GM23338 (cell line): ENCODE measurements at regions not wholly inside any gene's neighbourhood (a gene's known extent, or its start where the extent isn't known, plus 50 kb on each side); places are given as distances from the start of the nearest gene placed in this dataset.

Experiments used
- ATAC-seq: fragments of 200-7000 bp; cut with Tn5 transposase; 3 replicates; pipeline ENCODE4 v1.9.1; 2020
- DNase-seq: peaks from one replicate; pipeline ENCODE4 v3.0.0-alpha.2; 2015; ENCODE audit warnings: low spot score
- H2AFZ ChIP-seq: fragments of 200-600 bp; sonication (generic); 2 replicates; pipeline ENCODE4 v1.8.0; 2016; ENCODE audit warnings: antibody characterized with exemption, mild to moderate bottlenecking, moderate library complexity
- H3F3A ChIP-seq: fragments of 200-600 bp; sonication (generic); replicated peaks from 2 replicates; pipeline ENCODE4 v1.8.0; 2017; ENCODE audit warnings: antibody characterized with exemption, mixed run types, low read depth
- H3K27ac ChIP-seq: fragments of 200-600 bp; sonication (generic); 2 replicates; pipeline ENCODE4 v1.6.1; 2016; ENCODE audit warnings: low read depth
- H3K27me3 ChIP-seq: fragments of 200-600 bp; sonication (generic); 2 replicates; pipeline ENCODE4 v1.8.0; 2016; ENCODE audit warnings: mild to moderate bottlenecking, mixed run types, moderate library complexity; ENCODE audit not compliant: insufficient read depth
- H3K36me3 ChIP-seq: fragments of 200-600 bp; sonication (generic); 2 replicates; pipeline ENCODE4 v1.8.0; 2016; ENCODE audit warnings: mild to moderate bottlenecking; ENCODE audit not compliant: insufficient read depth
- H3K4me1 ChIP-seq: fragments of 200-600 bp; sonication (generic); 2 replicates; pipeline ENCODE4 v1.8.0; 2016; ENCODE audit warnings: mild to moderate bottlenecking, moderate library complexity; ENCODE audit not compliant: insufficient read depth
- H3K4me2 ChIP-seq: fragments of 200-600 bp; sonication (generic); 2 replicates; pipeline ENCODE4 v1.7.1; 2017; ENCODE audit warnings: mixed run types
- H3K4me3 ChIP-seq: fragments of 200-600 bp; sonication (generic); 2 replicates; pipeline ENCODE4 v1.6.1; 2016; ENCODE audit warnings: mixed run types
- H3K79me2 ChIP-seq: fragments of 200-600 bp; sonication (generic); replicated peaks from 2 replicates; pipeline ENCODE4 v1.8.0; 2017; ENCODE audit warnings: mild to moderate bottlenecking; ENCODE audit not compliant: insufficient read depth
- H3K9me2 ChIP-seq: fragments of 200-600 bp; sonication (generic); 2 replicates; pipeline ENCODE4 v1.8.0; 2017; ENCODE audit not compliant: insufficient read depth
- H4K20me1 ChIP-seq: fragments of 200-600 bp; sonication (generic); replicated peaks from 2 replicates; pipeline ENCODE4 v1.8.0; 2017; ENCODE audit warnings: mild to moderate bottlenecking; ENCODE audit not compliant: insufficient read depth
- H3K27ac Mint-ChIP-seq: 2 replicates; pipeline ENCODE4 v1.8.0; 2020; ENCODE audit warnings: inconsistent platforms, mild to moderate bottlenecking, moderate library complexity, mixed read lengths
- H3K27me3 Mint-ChIP-seq: 3 replicates; pipeline ENCODE4 v1.8.0; 2022; ENCODE audit warnings: low read depth, mild to moderate bottlenecking, moderate library complexity, mixed read lengths, inconsistent platforms; ENCODE audit not compliant: insufficient read depth, poor library complexity
- H3K36me3 Mint-ChIP-seq: 3 replicates; pipeline ENCODE4 v1.8.0; 2021; ENCODE audit warnings: low read depth, mild to moderate bottlenecking, inconsistent platforms, moderate library complexity, mixed read lengths
- H3K4me1 Mint-ChIP-seq: 3 replicates; pipeline ENCODE4 v1.8.0; 2020; ENCODE audit warnings: mild to moderate bottlenecking, inconsistent platforms, mixed read lengths
- H3K4me3 Mint-ChIP-seq: 3 replicates; pipeline ENCODE4 v1.8.0; 2021; ENCODE audit warnings: moderate library complexity, mild to moderate bottlenecking, inconsistent platforms, mixed read lengths
- H3K9me3 Mint-ChIP-seq: 3 replicates; pipeline ENCODE4 v1.8.0; 2020; ENCODE audit warnings: moderate library complexity, mild to moderate bottlenecking, inconsistent platforms, mixed read lengths
- CREB1 ChIP-seq: fragments of 250-450 bp; sonication (Bioruptor Pico); IDR thresholded peaks from 2 replicates; pipeline ENCODE4 v1.5.0; 2020; ENCODE audit warnings: low read depth, mild to moderate bottlenecking, moderate library complexity
- EZH2 ChIP-seq: fragments of 200-600 bp; sonication (generic); IDR thresholded peaks from one replicate; pipeline ENCODE4 v1.8.0; 2017; ENCODE audit warnings: antibody characterized with exemption, mild to moderate bottlenecking, low read depth; ENCODE audit not compliant: unreplicated experiment
- EZH2phosphoT487 ChIP-seq: fragments of 200-600 bp; sonication (generic); IDR thresholded peaks from one replicate; pipeline ENCODE4 v1.8.1; 2018; ENCODE audit warnings: antibody characterized with exemption; ENCODE audit not compliant: unreplicated experiment
- JUNB ChIP-seq: IDR thresholded peaks from one replicate; pipeline ENCODE4 v1.6.1; 2016; ENCODE audit warnings: antibody characterized with exemption; ENCODE audit not compliant: unreplicated experiment
- NANOG ChIP-seq: IDR thresholded peaks from 2 replicates; pipeline ENCODE4 v1.6.1; 2016; ENCODE audit warnings: antibody characterized with exemption, borderline replicate concordance
- POLR2AphosphoS5 ChIP-seq: IDR thresholded peaks from 2 replicates; pipeline ENCODE4 v1.6.1; 2016; ENCODE audit warnings: antibody characterized with exemption, low read depth
- STAT1 ChIP-seq: IDR thresholded peaks from one replicate; pipeline ENCODE4 v1.6.1; 2016; ENCODE audit warnings: antibody characterized with exemption; ENCODE audit not compliant: unreplicated experiment
- ZNF114 ChIP-seq: fragments of 250-450 bp; sonication (Bioruptor Pico); IDR thresholded peaks from 2 replicates; pipeline ENCODE4 v1.5.0; 2020; ENCODE audit warnings: mild to moderate bottlenecking, moderate library complexity
- ZNF331 ChIP-seq: fragments of 250-450 bp; sonication (Bioruptor Pico); IDR thresholded peaks from 2 replicates; pipeline ENCODE4 v1.5.0; 2020; ENCODE audit warnings: low read depth, mild to moderate bottlenecking, moderate library complexity
- TF ChIP-seq, protein P1 (sequence below): IDR thresholded peaks from 2 replicates; pipeline ENCODE4 v1.6.1; 2016; ENCODE audit warnings: antibody characterized with exemption
- TF ChIP-seq, protein P2 (sequence below): IDR thresholded peaks from one replicate; pipeline ENCODE4 v1.6.1; 2018; ENCODE audit warnings: antibody characterized with exemption; ENCODE audit not compliant: unreplicated experiment
- TF ChIP-seq, protein P3 (sequence below), 2 experiments: fragments of 200-600 bp in 1 of 2; sonication (generic) in 1 of 2; conservative IDR thresholded peaks; 2 replicates each; pipeline versions ENCODE4 v1.5.1 to v1.6.1; 2016 to 2017; ENCODE audit warnings: antibody characterized with exemption in 2 of 2, low read depth in 2 of 2, mild to moderate bottlenecking in 2 of 2, moderate library complexity in 1 of 2
- TF ChIP-seq, protein P4 (sequence below): fragments of 250-450 bp; sonication (Bioruptor Pico); IDR thresholded peaks from 2 replicates; pipeline ENCODE4 v1.5.0; 2020; ENCODE audit warnings: mild to moderate bottlenecking, moderate library complexity

DNA sequence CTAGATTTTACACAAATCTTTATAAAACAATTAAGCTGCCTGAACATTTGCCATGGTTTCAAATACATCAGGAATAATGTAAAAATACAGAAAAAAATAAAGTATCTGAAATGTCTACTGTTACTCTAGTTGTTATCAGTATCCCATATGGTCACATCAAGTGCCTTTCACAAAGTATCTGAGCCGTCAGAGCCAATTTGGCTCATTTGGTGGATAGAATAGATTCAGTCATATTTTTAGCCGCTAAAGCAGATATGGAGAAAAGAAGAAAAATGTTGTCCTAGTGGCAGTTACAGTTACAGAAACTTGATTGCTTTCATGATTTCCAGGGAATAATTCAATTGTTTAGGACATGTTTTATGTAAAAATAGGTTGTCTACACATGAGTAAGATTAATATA is 641.1 kb downstream of the RAPGEF2 start:
- Histone ChIP-seq H2AFZ (no peak overlapping the region), H3K4me3 (no peak overlapping the region), H4K20me1 (no peaks in the 10 kb centered on the region), H3K4me1 (no peaks in the 10 kb centered on the region), H3F3A (no peaks in the 10 kb centered on the region), H3K79me2 (no peaks in the 10 kb centered on the region), H3K9me2 (no peaks in the 10 kb centered on the region), H3K27ac (no peak overlapping the region), H3K4me2 (no peak overlapping the region), H3K36me3 (no peaks in the 10 kb centered on the region), H3K27me3 (no peaks in the 10 kb centered on the region)
- Mint-ChIP-seq H3K27me3 (peaks cover 1% of the 10 kb centered on the region), H3K4me3 (no peak overlapping the region), H3K36me3 (no peaks in the 10 kb centered on the region; the same call in 1 of the 3 replicates), H3K9me3 (peaks cover 9% of the 10 kb centered on the region; the same call in 2 of the 3 replicates), H3K4me1 (peaks cover 3% of the 10 kb centered on the region; the same call in 2 of the 3 replicates), H3K27ac (no peak overlapping the region)
- TF ChIP-seq POLR2AphosphoS5 (no peak), EZH2 (no peak), EZH2phosphoT487 (no peak), ZNF331 (no peak), NANOG (no peak), CREB1 (CRISPR knock-in tag) (no peak), STAT1 (no peak), JUNB (no peak), ZNF114 (CRISPR knock-in tag) (no peak)
- TF ChIP-seq, protein P1, sequence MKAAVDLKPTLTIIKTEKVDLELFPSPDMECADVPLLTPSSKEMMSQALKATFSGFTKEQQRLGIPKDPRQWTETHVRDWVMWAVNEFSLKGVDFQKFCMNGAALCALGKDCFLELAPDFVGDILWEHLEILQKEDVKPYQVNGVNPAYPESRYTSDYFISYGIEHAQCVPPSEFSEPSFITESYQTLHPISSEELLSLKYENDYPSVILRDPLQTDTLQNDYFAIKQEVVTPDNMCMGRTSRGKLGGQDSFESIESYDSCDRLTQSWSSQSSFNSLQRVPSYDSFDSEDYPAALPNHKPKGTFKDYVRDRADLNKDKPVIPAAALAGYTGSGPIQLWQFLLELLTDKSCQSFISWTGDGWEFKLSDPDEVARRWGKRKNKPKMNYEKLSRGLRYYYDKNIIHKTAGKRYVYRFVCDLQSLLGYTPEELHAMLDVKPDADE, result no peak
- TF ChIP-seq, protein P2, sequence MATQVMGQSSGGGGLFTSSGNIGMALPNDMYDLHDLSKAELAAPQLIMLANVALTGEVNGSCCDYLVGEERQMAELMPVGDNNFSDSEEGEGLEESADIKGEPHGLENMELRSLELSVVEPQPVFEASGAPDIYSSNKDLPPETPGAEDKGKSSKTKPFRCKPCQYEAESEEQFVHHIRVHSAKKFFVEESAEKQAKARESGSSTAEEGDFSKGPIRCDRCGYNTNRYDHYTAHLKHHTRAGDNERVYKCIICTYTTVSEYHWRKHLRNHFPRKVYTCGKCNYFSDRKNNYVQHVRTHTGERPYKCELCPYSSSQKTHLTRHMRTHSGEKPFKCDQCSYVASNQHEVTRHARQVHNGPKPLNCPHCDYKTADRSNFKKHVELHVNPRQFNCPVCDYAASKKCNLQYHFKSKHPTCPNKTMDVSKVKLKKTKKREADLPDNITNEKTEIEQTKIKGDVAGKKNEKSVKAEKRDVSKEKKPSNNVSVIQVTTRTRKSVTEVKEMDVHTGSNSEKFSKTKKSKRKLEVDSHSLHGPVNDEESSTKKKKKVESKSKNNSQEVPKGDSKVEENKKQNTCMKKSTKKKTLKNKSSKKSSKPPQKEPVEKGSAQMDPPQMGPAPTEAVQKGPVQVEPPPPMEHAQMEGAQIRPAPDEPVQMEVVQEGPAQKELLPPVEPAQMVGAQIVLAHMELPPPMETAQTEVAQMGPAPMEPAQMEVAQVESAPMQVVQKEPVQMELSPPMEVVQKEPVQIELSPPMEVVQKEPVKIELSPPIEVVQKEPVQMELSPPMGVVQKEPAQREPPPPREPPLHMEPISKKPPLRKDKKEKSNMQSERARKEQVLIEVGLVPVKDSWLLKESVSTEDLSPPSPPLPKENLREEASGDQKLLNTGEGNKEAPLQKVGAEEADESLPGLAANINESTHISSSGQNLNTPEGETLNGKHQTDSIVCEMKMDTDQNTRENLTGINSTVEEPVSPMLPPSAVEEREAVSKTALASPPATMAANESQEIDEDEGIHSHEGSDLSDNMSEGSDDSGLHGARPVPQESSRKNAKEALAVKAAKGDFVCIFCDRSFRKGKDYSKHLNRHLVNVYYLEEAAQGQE, result no peak
- TF ChIP-seq, protein P3, sequence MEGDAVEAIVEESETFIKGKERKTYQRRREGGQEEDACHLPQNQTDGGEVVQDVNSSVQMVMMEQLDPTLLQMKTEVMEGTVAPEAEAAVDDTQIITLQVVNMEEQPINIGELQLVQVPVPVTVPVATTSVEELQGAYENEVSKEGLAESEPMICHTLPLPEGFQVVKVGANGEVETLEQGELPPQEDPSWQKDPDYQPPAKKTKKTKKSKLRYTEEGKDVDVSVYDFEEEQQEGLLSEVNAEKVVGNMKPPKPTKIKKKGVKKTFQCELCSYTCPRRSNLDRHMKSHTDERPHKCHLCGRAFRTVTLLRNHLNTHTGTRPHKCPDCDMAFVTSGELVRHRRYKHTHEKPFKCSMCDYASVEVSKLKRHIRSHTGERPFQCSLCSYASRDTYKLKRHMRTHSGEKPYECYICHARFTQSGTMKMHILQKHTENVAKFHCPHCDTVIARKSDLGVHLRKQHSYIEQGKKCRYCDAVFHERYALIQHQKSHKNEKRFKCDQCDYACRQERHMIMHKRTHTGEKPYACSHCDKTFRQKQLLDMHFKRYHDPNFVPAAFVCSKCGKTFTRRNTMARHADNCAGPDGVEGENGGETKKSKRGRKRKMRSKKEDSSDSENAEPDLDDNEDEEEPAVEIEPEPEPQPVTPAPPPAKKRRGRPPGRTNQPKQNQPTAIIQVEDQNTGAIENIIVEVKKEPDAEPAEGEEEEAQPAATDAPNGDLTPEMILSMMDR (conservative IDR thresholded peaks at IDR 0.05; ENCODE audit: low read depth in 2 of 2), result no peak
- TF ChIP-seq, protein P4, sequence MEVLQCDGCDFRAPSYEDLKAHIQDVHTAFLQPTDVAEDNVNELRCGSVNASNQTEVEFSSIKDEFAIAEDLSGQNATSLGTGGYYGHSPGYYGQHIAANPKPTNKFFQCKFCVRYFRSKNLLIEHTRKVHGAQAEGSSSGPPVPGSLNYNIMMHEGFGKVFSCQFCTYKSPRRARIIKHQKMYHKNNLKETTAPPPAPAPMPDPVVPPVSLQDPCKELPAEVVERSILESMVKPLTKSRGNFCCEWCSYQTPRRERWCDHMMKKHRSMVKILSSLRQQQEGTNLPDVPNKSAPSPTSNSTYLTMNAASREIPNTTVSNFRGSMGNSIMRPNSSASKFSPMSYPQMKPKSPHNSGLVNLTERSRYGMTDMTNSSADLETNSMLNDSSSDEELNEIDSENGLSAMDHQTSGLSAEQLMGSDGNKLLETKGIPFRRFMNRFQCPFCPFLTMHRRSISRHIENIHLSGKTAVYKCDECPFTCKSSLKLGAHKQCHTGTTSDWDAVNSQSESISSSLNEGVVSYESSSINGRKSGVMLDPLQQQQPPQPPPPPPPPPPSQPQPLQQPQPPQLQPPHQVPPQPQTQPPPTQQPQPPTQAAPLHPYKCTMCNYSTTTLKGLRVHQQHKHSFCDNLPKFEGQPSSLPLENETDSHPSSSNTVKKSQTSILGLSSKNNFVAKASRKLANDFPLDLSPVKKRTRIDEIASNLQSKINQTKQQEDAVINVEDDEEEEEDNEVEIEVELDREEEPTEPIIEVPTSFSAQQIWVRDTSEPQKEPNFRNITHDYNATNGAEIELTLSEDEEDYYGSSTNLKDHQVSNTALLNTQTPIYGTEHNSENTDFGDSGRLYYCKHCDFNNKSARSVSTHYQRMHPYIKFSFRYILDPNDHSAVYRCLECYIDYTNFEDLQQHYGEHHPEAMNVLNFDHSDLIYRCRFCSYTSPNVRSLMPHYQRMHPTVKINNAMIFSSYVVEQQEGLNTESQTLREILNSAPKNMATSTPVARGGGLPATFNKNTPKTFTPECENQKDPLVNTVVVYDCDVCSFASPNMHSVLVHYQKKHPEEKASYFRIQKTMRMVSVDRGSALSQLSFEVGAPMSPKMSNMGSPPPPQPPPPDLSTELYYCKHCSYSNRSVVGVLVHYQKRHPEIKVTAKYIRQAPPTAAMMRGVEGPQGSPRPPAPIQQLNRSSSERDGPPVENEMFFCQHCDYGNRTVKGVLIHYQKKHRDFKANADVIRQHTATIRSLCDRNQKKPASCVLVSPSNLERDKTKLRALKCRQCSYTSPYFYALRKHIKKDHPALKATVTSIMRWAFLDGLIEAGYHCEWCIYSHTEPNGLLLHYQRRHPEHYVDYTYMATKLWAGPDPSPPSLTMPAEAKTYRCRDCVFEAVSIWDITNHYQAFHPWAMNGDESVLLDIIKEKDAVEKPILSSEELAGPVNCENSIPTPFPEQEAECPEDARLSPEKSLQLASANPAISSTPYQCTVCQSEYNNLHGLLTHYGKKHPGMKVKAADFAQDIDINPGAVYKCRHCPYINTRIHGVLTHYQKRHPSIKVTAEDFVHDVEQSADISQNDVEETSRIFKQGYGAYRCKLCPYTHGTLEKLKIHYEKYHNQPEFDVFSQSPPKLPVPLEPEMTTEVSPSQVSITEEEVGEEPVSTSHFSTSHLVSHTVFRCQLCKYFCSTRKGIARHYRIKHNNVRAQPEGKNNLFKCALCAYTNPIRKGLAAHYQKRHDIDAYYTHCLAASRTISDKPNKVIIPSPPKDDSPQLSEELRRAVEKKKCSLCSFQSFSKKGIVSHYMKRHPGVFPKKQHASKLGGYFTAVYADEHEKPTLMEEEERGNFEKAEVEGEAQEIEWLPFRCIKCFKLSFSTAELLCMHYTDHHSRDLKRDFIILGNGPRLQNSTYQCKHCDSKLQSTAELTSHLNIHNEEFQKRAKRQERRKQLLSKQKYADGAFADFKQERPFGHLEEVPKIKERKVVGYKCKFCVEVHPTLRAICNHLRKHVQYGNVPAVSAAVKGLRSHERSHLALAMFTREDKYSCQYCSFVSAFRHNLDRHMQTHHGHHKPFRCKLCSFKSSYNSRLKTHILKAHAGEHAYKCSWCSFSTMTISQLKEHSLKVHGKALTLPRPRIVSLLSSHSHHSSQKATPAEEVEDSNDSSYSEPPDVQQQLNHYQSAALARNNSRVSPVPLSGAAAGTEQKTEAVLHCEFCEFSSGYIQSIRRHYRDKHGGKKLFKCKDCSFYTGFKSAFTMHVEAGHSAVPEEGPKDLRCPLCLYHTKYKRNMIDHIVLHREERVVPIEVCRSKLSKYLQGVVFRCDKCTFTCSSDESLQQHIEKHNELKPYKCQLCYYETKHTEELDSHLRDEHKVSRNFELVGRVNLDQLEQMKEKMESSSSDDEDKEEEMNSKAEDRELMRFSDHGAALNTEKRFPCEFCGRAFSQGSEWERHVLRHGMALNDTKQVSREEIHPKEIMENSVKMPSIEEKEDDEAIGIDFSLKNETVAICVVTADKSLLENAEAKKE (CRISPR knock-in tag), result no peak
- ATAC-seq, result no peak
- DNase-seq, result no peak
